H1 (cell line): ENCODE measurements at regions not wholly inside any gene's neighbourhood (a gene's known extent, or its start where the extent isn't known, plus 50 kb on each side); places are given as distances from the start of the nearest gene placed in this dataset.

Experiments
- CHD7 ChIP-seq: fragments of 300-600 bp; sonication (generic); IDR thresholded peaks from 2 replicates; pipeline ENCODE4 v1.7.1; 2012; ENCODE audit warnings: low read length, moderate library complexity, mild to moderate bottlenecking, inconsistent platforms; ENCODE audit not compliant: insufficient replicate concordance
- RXRA ChIP-seq: IDR thresholded peaks from 2 replicates; pipeline ENCODE4 v1.6.1; 2011; ENCODE audit warnings: low read depth, mild to moderate bottlenecking, low read length, moderate library complexity; ENCODE audit not compliant: insufficient read depth
- SIN3A ChIP-seq, 2 experiments: IDR thresholded peaks in 1 of 2; conservative IDR thresholded peaks in 1 of 2; 2 replicates each; pipeline ENCODE4 v1.6.1; 2011 to 2012; ENCODE audit warnings: low read length in 2 of 2, improper control_type of control experiment in 1 of 2, low read depth in 1 of 2, mild to moderate bottlenecking in 1 of 2
- SP2 ChIP-seq: IDR thresholded peaks from 2 replicates; pipeline ENCODE4 v1.6.1; 2012; ENCODE audit warnings: mild to moderate bottlenecking, low read length, inconsistent platforms

- TF ChIP-seq CHD7 (no peak), RXRA (no peak), SP2 (no peak), SIN3A (conservative IDR thresholded peaks at IDR 0.05 in 1 of 2, IDR thresholded peaks at IDR 0.05 in 1 of 2; ENCODE audit: low read depth in 1 of 2, low read length in 2 of 2) (no peak)
- TF ChIP-seq, all 59 proteins: peak for 0
These were observed 506.8 kb downstream of the NFIB start (continued) for GRCh38 chr9:13807118-13807517.
